ENCODE measurements at regions not wholly inside any gene's neighbourhood (a gene's known extent, or its start where the extent isn't known, plus 50 kb on each side); places are given as distances from the start of the nearest gene placed in this dataset.

- no peak overlapping the region for H3K27ac Mint-ChIP-seq
- no peak overlapping the region for H3K4me3 Mint-ChIP-seq
Observed at GRCh38 chr2:136410673-136411072, 292.7 kb upstream of the CXCR4 start.

GRCh38 chr2:136408795-136409194 is 290.8 kb upstream of the CXCR4 start:
- Mint-ChIP-seq H3K36me3 (ENCODE audit: low read depth) (no peaks in the 10 kb centered on the region), H3K4me3 (no peak overlapping the region), H3K9me3 (no peaks in the 10 kb centered on the region), H3K4me1 (ENCODE audit: low read depth) (no peaks in the 10 kb centered on the region), H3K27ac (no peak overlapping the region), H3K27me3 (peaks cover 12% of the 10 kb centered on the region)
- ChIA-PET POLR2A (no interaction called here), CTCF (no interaction called here)
- TF ChIP-seq CTCF (IDR thresholded peaks at IDR 0.05): no peak
- no peak for DNase-seq
- peak; percentile 17 for ATAC-seq
- intact Hi-C loops (cut with micrococcal nuclease): no loop called here

More at GRCh38 chr2:136410673-136411072, 292.7 kb upstream of the CXCR4 start:
- Mint-ChIP-seq H3K27me3 (peaks cover 4% of the 10 kb centered on the region), H3K9me3 (no peaks in the 10 kb centered on the region), H3K4me1 (ENCODE audit: low read depth) (no peaks in the 10 kb centered on the region), H3K36me3 (ENCODE audit: low read depth) (no peaks in the 10 kb centered on the region)
- intact Hi-C loops (cut with micrococcal nuclease): no loop called here
- DNase-seq (no peak), ATAC-seq (no peak)
- POLR2A ChIA-PET: no interaction called here
- TF ChIP-seq CTCF (IDR thresholded peaks at IDR 0.05): no peak
- CTCF ChIA-PET: interaction anchor here (0.7 to 2.0 kb wide), 4 partner anchors 8 to 32 kb away, joined by 3 to 14 read pairs (median 3); no protein-coding TSS in a partner anchor

GRCh38 chr2:136407952-136408318 is 290.0 kb upstream of the CXCR4 start:
- DNase-seq: peak; percentile 16
- ChIA-PET POLR2A (no interaction called here), CTCF (no interaction called here)
- Mint-ChIP-seq H3K27me3 (peaks cover 15% of the 10 kb centered on the region), H3K27ac (no peak overlapping the region), H3K4me1 (ENCODE audit: low read depth) (no peaks in the 10 kb centered on the region), H3K36me3 (ENCODE audit: low read depth) (no peaks in the 10 kb centered on the region), H3K9me3 (no peaks in the 10 kb centered on the region), H3K4me3 (no peak overlapping the region)
- no peak for TF ChIP-seq CTCF (IDR thresholded peaks at IDR 0.05)
- peak; percentile 68 for ATAC-seq
- intact Hi-C loops (cut with micrococcal nuclease): no loop called here

GRCh38 chr2:136407117-136407951 is 289.4 kb upstream of the CXCR4 start:
- Mint-ChIP-seq H3K27ac (no peak overlapping the region), H3K36me3 (ENCODE audit: low read depth) (no peaks in the 10 kb centered on the region), H3K9me3 (no peaks in the 10 kb centered on the region), H3K4me1 (ENCODE audit: low read depth) (no peaks in the 10 kb centered on the region), H3K27me3 (peaks cover 19% of the 10 kb centered on the region), H3K4me3 (no peak overlapping the region)
- CTCF ChIA-PET: interaction anchor here (1.2 kb wide), 2 partner anchors 8 to 16 kb away, joined by 3 to 4 read pairs; no protein-coding TSS in a partner anchor
- DNase-seq: no peak
- intact Hi-C loops (cut with micrococcal nuclease): no loop called here
- ATAC-seq: no peak
- TF ChIP-seq CTCF (IDR thresholded peaks at IDR 0.05): no peak
- POLR2A ChIA-PET: no interaction called here

- DNase-seq: no peak
- ChIA-PET CTCF (interaction anchor here (1.8 kb wide), 1 partner anchor 19 kb away, joined by 7 read pairs; no protein-coding TSS in a partner anchor), POLR2A (no interaction called here)
- no peaks in the 10 kb centered on the region for H3K36me3 Mint-ChIP-seq (ENCODE audit: low read depth)
- intact Hi-C loops (cut with micrococcal nuclease): no loop called here
- no peaks in the 10 kb centered on the region for H3K4me1 Mint-ChIP-seq (ENCODE audit: low read depth)
- ATAC-seq: no peak
- peaks cover 23% of the 10 kb centered on the region for H3K27me3 Mint-ChIP-seq
- H3K27ac Mint-ChIP-seq: no peak overlapping the region
- no peak overlapping the region for H3K4me3 Mint-ChIP-seq
- H3K9me3 Mint-ChIP-seq: no peaks in the 10 kb centered on the region
- TF ChIP-seq CTCF (IDR thresholded peaks at IDR 0.05): no peak
Observed at GRCh38 chr2:136404925-136405324, 287.0 kb upstream of the CXCR4 start.

All from activated CD8-positive, alpha-beta T cell treated with anti-CD3 and anti-CD28 coated beads for 36 hours (primary cell).